ENCODE measurements at regions not wholly inside any gene's neighbourhood (a gene's known extent, or its start where the extent isn't known, plus 50 kb on each side); places are given as distances from the start of the nearest gene placed in this dataset.

DNA sequence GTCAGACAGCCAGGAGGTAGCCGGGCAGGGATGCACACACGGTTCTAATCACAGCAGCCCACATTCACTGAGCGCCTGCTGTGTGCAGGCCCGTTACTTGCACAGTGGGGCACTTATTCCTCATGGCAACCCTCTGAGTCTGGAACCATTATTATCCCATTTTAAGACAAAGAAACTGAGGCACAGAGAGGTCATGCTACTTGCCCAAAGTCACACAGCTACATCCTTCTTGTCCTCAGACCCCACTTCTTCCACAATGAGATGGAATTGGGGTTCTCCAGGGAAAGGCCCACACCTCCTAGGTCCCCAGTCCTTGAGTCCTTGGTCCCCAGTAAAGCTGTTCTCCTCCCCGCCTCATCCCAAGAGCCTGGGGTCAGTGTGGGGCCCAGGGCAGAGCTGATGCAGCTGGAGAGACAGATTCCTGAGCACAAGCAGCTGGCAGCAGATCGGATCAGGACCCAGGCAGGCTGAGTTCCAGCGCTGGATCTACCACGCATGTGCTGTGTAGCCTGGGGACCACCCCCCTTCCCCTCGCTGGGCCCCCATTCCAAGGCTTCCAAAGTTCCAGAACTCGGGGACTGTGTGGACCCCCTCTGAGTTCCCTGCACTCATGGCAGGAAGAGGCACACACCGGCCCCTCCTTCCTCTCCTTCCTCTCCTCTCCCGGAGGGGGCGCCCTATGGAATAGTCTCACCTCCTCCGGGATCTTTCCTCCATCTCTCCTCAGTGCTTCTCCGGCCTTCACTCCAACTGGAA lies 393.4 kb downstream of the MATN1 start:
- CTCF ChIA-PET, result no interaction called here
- RAD21 ChIA-PET (ENCODE audit: low non-redundant PET in 1 of 2, low total read pairs in 2 of 2, uncharacterized antibody in 2 of 2, unreplicated experiment in 2 of 2), result no interaction called here
- Histone ChIP-seq H2AFZ (ENCODE audit: low read depth, low read length, poor library complexity, severe bottlenecking) (no peak overlapping the region), H4K20me1 (ENCODE audit: insufficient read depth) (no peaks in the 10 kb centered on the region), H3K9me3 (ENCODE audit: control insufficient read depth in 1 of 2, insufficient read depth in 1 of 2, low read depth in 1 of 2, low read length in 2 of 2) (no peaks in the 10 kb centered on the region), H3K27ac (ENCODE audit: low read depth, low read length) (no peak overlapping the region), H3K4me2 (ENCODE audit: low read length) (no peak overlapping the region), H3K27me3 (ENCODE audit: insufficient read depth, low read length) (no peaks in the 10 kb centered on the region), H3K9me2 (ENCODE audit: insufficient read depth) (no peaks in the 10 kb centered on the region), H3K9ac (ENCODE audit: low read length) (no peak overlapping the region), H3K4me1 (ENCODE audit: control insufficient read depth in 1 of 2, insufficient read depth in 2 of 2, low read length in 2 of 2) (no peaks in the 10 kb centered on the region), H3K79me2 (ENCODE audit: insufficient read depth, low read length) (no peaks in the 10 kb centered on the region), H3K4me3 (replicated peaks in 1 of 2; ENCODE audit: low read depth in 1 of 2, low read length in 2 of 2) (no peak overlapping the region), H3K36me3 (ENCODE audit: control insufficient read depth in 1 of 2, insufficient read depth in 2 of 2, low read length in 2 of 2) (no peaks in the 10 kb centered on the region)
- intact Hi-C loops (cut with micrococcal nuclease), result no loop called here
- TF ChIP-seq TCF7L2 (IDR thresholded peaks at IDR 0.05; ENCODE audit: borderline replicate concordance, extremely low read depth, insufficient read depth, insufficient read length) (no peak), ZFX (IDR thresholded peaks at IDR 0.05) (no peak), EZH2 (IDR thresholded peaks at IDR 0.05) (no peak), ELF1 (IDR thresholded peaks at IDR 0.05; ENCODE audit: borderline replicate concordance, low read depth) (no peak)
- TF ChIP-seq, protein P1, sequence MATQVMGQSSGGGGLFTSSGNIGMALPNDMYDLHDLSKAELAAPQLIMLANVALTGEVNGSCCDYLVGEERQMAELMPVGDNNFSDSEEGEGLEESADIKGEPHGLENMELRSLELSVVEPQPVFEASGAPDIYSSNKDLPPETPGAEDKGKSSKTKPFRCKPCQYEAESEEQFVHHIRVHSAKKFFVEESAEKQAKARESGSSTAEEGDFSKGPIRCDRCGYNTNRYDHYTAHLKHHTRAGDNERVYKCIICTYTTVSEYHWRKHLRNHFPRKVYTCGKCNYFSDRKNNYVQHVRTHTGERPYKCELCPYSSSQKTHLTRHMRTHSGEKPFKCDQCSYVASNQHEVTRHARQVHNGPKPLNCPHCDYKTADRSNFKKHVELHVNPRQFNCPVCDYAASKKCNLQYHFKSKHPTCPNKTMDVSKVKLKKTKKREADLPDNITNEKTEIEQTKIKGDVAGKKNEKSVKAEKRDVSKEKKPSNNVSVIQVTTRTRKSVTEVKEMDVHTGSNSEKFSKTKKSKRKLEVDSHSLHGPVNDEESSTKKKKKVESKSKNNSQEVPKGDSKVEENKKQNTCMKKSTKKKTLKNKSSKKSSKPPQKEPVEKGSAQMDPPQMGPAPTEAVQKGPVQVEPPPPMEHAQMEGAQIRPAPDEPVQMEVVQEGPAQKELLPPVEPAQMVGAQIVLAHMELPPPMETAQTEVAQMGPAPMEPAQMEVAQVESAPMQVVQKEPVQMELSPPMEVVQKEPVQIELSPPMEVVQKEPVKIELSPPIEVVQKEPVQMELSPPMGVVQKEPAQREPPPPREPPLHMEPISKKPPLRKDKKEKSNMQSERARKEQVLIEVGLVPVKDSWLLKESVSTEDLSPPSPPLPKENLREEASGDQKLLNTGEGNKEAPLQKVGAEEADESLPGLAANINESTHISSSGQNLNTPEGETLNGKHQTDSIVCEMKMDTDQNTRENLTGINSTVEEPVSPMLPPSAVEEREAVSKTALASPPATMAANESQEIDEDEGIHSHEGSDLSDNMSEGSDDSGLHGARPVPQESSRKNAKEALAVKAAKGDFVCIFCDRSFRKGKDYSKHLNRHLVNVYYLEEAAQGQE (IDR thresholded peaks at IDR 0.05; ENCODE audit: low read depth), result no peak
- TF ChIP-seq, protein P2, sequence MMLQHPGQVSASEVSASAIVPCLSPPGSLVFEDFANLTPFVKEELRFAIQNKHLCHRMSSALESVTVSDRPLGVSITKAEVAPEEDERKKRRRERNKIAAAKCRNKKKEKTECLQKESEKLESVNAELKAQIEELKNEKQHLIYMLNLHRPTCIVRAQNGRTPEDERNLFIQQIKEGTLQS (IDR thresholded peaks at IDR 0.05), result no peak
- TF ChIP-seq, protein P3, sequence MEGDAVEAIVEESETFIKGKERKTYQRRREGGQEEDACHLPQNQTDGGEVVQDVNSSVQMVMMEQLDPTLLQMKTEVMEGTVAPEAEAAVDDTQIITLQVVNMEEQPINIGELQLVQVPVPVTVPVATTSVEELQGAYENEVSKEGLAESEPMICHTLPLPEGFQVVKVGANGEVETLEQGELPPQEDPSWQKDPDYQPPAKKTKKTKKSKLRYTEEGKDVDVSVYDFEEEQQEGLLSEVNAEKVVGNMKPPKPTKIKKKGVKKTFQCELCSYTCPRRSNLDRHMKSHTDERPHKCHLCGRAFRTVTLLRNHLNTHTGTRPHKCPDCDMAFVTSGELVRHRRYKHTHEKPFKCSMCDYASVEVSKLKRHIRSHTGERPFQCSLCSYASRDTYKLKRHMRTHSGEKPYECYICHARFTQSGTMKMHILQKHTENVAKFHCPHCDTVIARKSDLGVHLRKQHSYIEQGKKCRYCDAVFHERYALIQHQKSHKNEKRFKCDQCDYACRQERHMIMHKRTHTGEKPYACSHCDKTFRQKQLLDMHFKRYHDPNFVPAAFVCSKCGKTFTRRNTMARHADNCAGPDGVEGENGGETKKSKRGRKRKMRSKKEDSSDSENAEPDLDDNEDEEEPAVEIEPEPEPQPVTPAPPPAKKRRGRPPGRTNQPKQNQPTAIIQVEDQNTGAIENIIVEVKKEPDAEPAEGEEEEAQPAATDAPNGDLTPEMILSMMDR (IDR thresholded peaks at IDR 0.05 in 2 of 3, conservative IDR thresholded peaks at IDR 0.05 in 1 of 3; ENCODE audit: borderline replicate concordance in 1 of 3, insufficient read depth in 1 of 3, low read depth in 2 of 3, low read length in 2 of 3), result peak; percentile 7 to 39 (median 25); a peak in 3 of 6 replicates
- ATAC-seq, result peak; percentile 72
- DNase-seq (ENCODE audit: low read depth, low spot score), result no peak
- no TSS peak for BruUV-seq (replicated peaks)
- POLR2A ChIA-PET, result no interaction called here

All from HCT116 (cell line).